ENCODE measurements at regions not wholly inside any gene's neighbourhood (a gene's known extent, or its start where the extent isn't known, plus 50 kb on each side); places are given as distances from the start of the nearest gene placed in this dataset.

GRCh38 chr4:111540671-111541070 lies 604.6 kb upstream of the FAM241A start:
- TF ChIP-seq, protein P1, sequence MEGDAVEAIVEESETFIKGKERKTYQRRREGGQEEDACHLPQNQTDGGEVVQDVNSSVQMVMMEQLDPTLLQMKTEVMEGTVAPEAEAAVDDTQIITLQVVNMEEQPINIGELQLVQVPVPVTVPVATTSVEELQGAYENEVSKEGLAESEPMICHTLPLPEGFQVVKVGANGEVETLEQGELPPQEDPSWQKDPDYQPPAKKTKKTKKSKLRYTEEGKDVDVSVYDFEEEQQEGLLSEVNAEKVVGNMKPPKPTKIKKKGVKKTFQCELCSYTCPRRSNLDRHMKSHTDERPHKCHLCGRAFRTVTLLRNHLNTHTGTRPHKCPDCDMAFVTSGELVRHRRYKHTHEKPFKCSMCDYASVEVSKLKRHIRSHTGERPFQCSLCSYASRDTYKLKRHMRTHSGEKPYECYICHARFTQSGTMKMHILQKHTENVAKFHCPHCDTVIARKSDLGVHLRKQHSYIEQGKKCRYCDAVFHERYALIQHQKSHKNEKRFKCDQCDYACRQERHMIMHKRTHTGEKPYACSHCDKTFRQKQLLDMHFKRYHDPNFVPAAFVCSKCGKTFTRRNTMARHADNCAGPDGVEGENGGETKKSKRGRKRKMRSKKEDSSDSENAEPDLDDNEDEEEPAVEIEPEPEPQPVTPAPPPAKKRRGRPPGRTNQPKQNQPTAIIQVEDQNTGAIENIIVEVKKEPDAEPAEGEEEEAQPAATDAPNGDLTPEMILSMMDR (optimal IDR thresholded peaks at IDR 0.05 in 1 of 3, IDR thresholded peaks at IDR 0.05 in 1 of 3, conservative IDR thresholded peaks at IDR 0.05 in 1 of 3; ENCODE audit: extremely low read depth in 1 of 3, insufficient read depth in 2 of 3, low read length in 3 of 3) = no peak
- no peak for TF ChIP-seq EZH2 (IDR thresholded peaks at IDR 0.05; ENCODE audit: low read length)

Measured in keratinocyte (primary cell).